Chondrocyte (in vitro differentiated cells): ENCODE measurements at regions not wholly inside any gene's neighbourhood (a gene's known extent, or its start where the extent isn't known, plus 50 kb on each side); places are given as distances from the start of the nearest gene placed in this dataset.

Source experiments
- DNase-seq: peaks from one replicate; pipeline ENCODE4 v3.0.0; 2021; ENCODE audit warnings: mixed read lengths, low spot score
- H3K27ac Mint-ChIP-seq: one replicate; pipeline ENCODE4 v1.8.0; 2021; ENCODE audit warnings: mild to moderate bottlenecking, moderate library complexity, mixed read lengths; ENCODE audit not compliant: unreplicated experiment
- H3K27me3 Mint-ChIP-seq: 2 replicates; pipeline ENCODE4 v1.8.0; 2021; ENCODE audit warnings: low read depth, mixed read lengths
- H3K36me3 Mint-ChIP-seq: 2 replicates; pipeline ENCODE4 v1.8.0; 2021; ENCODE audit warnings: low read depth, mixed read lengths
- H3K4me1 Mint-ChIP-seq: 2 replicates; pipeline ENCODE4 v1.8.0; 2021; ENCODE audit warnings: low read depth, mild to moderate bottlenecking, mixed read lengths
- H3K4me3 Mint-ChIP-seq: one replicate; pipeline ENCODE4 v1.8.0; 2021; ENCODE audit warnings: mild to moderate bottlenecking, moderate library complexity, mixed read lengths; ENCODE audit not compliant: unreplicated experiment
- H3K9me3 Mint-ChIP-seq: 2 replicates; pipeline ENCODE4 v1.8.0; 2021; ENCODE audit warnings: low read depth, mixed read lengths
- CTCF ChIP-seq: fragments of 200-600 bp; sonication (generic); IDR thresholded peaks from 2 replicates; pipeline ENCODE4 v1.5.0; 2021; ENCODE audit warnings: antibody characterized with exemption, mild to moderate bottlenecking, moderate library complexity

GRCh38 chr12:105502426-105502930, 172.0 kb downstream of the C12orf75 start:
- H3K4me1 Mint-ChIP-seq, result peaks cover 19% of the 10 kb centered on the region
- H3K27me3 Mint-ChIP-seq, result no peaks in the 10 kb centered on the region
- peaks cover 10% of the 10 kb centered on the region for H3K9me3 Mint-ChIP-seq
- TF ChIP-seq CTCF, result no peak
- H3K36me3 Mint-ChIP-seq, result peaks cover 6% of the 10 kb centered on the region
- H3K27ac Mint-ChIP-seq, result no peak overlapping the region
- no peak overlapping the region for H3K4me3 Mint-ChIP-seq
- DNase-seq, result no peak

- Mint-ChIP-seq H3K27me3 (no peaks in the 10 kb centered on the region), H3K36me3 (peaks cover 2% of the 10 kb centered on the region), H3K9me3 (peaks cover 2% of the 10 kb centered on the region), H3K4me1 (peaks cover 26% of the 10 kb centered on the region), H3K4me3 (no peak overlapping the region), H3K27ac (no peak overlapping the region)
- no peak for DNase-seq
- no peak for TF ChIP-seq CTCF
Observed at GRCh38 chr12:105503619-105504018, 173.1 kb downstream of the C12orf75 start.

- no peak overlapping the region for H3K4me3 Mint-ChIP-seq
- no peak overlapping the region for H3K27ac Mint-ChIP-seq
- H3K4me1 Mint-ChIP-seq, result peaks cover 29% of the 10 kb centered on the region
- DNase-seq, result no peak
- no peaks in the 10 kb centered on the region for H3K27me3 Mint-ChIP-seq
- TF ChIP-seq CTCF, result peak; percentile 34
- H3K9me3 Mint-ChIP-seq, result no peaks in the 10 kb centered on the region
- H3K36me3 Mint-ChIP-seq, result no peaks in the 10 kb centered on the region
Observed at GRCh38 chr12:105504286-105504685, 173.8 kb downstream of the C12orf75 start.

GRCh38 chr12:105506678-105507310, 176.3 kb downstream of the C12orf75 start:
- no peaks in the 10 kb centered on the region for H3K9me3 Mint-ChIP-seq
- H3K27me3 Mint-ChIP-seq, result no peaks in the 10 kb centered on the region
- peaks cover 38% of the 10 kb centered on the region for H3K4me1 Mint-ChIP-seq
- peak overlapping the region; percentile 82 for H3K27ac Mint-ChIP-seq
- H3K4me3 Mint-ChIP-seq, result no peak overlapping the region
- TF ChIP-seq CTCF, result no peak
- no peaks in the 10 kb centered on the region for H3K36me3 Mint-ChIP-seq
- DNase-seq, result no peak

GRCh38 chr12:105507311-105508038, 177.0 kb downstream of the C12orf75 start:
- Mint-ChIP-seq H3K27me3 (no peaks in the 10 kb centered on the region), H3K9me3 (no peaks in the 10 kb centered on the region), H3K36me3 (no peaks in the 10 kb centered on the region), H3K4me1 (peaks cover 38% of the 10 kb centered on the region), H3K4me3 (peak overlapping the region; percentile 24), H3K27ac (peak overlapping the region; percentile 82)
- DNase-seq, result no peak
- TF ChIP-seq CTCF, result no peak
